ENCODE measurements at regions not wholly inside any gene's neighbourhood (a gene's known extent, or its start where the extent isn't known, plus 50 kb on each side); places are given as distances from the start of the nearest gene placed in this dataset.

- FAIRE-seq = no peak
- no peak overlapping the region for H3K27ac ChIP-seq (ENCODE audit: control insufficient read depth, insufficient read depth, low read length)
- dilution Hi-C loops (cut with MboI; ENCODE audit: extremely low pct_ligation_motif_present, low sequenced_read_pairs) = no loop called here
These were observed 120.4 kb upstream of the RAB11FIP2 start for GRCh38 chr10:118167056-118167700.

GRCh38 chr10:118163217-118163616, 116.5 kb upstream of the RAB11FIP2 start:
- H4K20me1 ChIP-seq (ENCODE audit: control insufficient read depth, extremely low read depth, insufficient read depth, low read length) = no peaks in the 10 kb centered on the region
- H3K9me3 ChIP-seq (ENCODE audit: control insufficient read depth, low read depth, low read length) = no peaks in the 10 kb centered on the region
- no peak overlapping the region for H3K9ac ChIP-seq (ENCODE audit: control insufficient read depth, extremely low read depth, insufficient read depth, low read length)
- no peak overlapping the region for H2AFZ ChIP-seq (ENCODE audit: control insufficient read depth, low read length)
- H3K79me2 ChIP-seq (ENCODE audit: control insufficient read depth, insufficient read depth, low read length) = no peaks in the 10 kb centered on the region
- DNase-seq (ENCODE audit: low read depth, low spot score) (no peak), FAIRE-seq (no peak)
- no peaks in the 10 kb centered on the region for H3K27me3 ChIP-seq (ENCODE audit: control insufficient read depth, extremely low read depth, insufficient read depth, low read length)
- no peak overlapping the region for H3K4me3 ChIP-seq (ENCODE audit: control insufficient read depth in 2 of 3, extremely low read depth in 1 of 3, insufficient read depth in 2 of 3, low read depth in 1 of 3, low read length in 3 of 3)
- H3K4me2 ChIP-seq (ENCODE audit: control insufficient read depth, extremely low read depth, insufficient read depth, low read depth, low read length) = no peak overlapping the region
- dilution Hi-C loops (cut with MboI; ENCODE audit: extremely low pct_ligation_motif_present, low sequenced_read_pairs) = no loop called here
- TF ChIP-seq, protein P1, sequence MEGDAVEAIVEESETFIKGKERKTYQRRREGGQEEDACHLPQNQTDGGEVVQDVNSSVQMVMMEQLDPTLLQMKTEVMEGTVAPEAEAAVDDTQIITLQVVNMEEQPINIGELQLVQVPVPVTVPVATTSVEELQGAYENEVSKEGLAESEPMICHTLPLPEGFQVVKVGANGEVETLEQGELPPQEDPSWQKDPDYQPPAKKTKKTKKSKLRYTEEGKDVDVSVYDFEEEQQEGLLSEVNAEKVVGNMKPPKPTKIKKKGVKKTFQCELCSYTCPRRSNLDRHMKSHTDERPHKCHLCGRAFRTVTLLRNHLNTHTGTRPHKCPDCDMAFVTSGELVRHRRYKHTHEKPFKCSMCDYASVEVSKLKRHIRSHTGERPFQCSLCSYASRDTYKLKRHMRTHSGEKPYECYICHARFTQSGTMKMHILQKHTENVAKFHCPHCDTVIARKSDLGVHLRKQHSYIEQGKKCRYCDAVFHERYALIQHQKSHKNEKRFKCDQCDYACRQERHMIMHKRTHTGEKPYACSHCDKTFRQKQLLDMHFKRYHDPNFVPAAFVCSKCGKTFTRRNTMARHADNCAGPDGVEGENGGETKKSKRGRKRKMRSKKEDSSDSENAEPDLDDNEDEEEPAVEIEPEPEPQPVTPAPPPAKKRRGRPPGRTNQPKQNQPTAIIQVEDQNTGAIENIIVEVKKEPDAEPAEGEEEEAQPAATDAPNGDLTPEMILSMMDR (optimal IDR thresholded peaks at IDR 0.05 in 1 of 3, IDR thresholded peaks at IDR 0.05 in 1 of 3, conservative IDR thresholded peaks at IDR 0.05 in 1 of 3; ENCODE audit: extremely low read depth in 1 of 3, insufficient read depth in 2 of 3, low read length in 3 of 3) = no peak
- no peak for TF ChIP-seq EZH2 (IDR thresholded peaks at IDR 0.05; ENCODE audit: low read length)
- no peaks in the 10 kb centered on the region for H3K9me1 ChIP-seq (ENCODE audit: control insufficient read depth, extremely low read depth, insufficient read depth, low read length)
- H3K27ac ChIP-seq (ENCODE audit: control insufficient read depth, insufficient read depth, low read length) = no peak overlapping the region
- no peaks in the 10 kb centered on the region for H3K36me3 ChIP-seq (ENCODE audit: control insufficient read depth in 2 of 2, extremely low read depth in 1 of 2, insufficient read depth in 2 of 2, low read length in 2 of 2)
- no peaks in the 10 kb centered on the region for H3K4me1 ChIP-seq (ENCODE audit: control insufficient read depth, extremely low read depth, insufficient read depth, low read length)

More at GRCh38 chr10:118167056-118167700, 120.4 kb upstream of the RAB11FIP2 start:
- H3K27me3 ChIP-seq (ENCODE audit: control insufficient read depth, extremely low read depth, insufficient read depth, low read length) = no peaks in the 10 kb centered on the region
- H4K20me1 ChIP-seq (ENCODE audit: control insufficient read depth, extremely low read depth, insufficient read depth, low read length) = no peaks in the 10 kb centered on the region
- H3K9me1 ChIP-seq (ENCODE audit: control insufficient read depth, extremely low read depth, insufficient read depth, low read length) = no peaks in the 10 kb centered on the region
- H3K4me3 ChIP-seq (ENCODE audit: control insufficient read depth in 2 of 3, extremely low read depth in 1 of 3, insufficient read depth in 2 of 3, low read depth in 1 of 3, low read length in 3 of 3) = no peak overlapping the region
- no peak overlapping the region for H2AFZ ChIP-seq (ENCODE audit: control insufficient read depth, low read length)
- H3K36me3 ChIP-seq (ENCODE audit: control insufficient read depth in 2 of 2, extremely low read depth in 1 of 2, insufficient read depth in 2 of 2, low read length in 2 of 2) = no peaks in the 10 kb centered on the region
- DNase-seq (ENCODE audit: low read depth, low spot score) = no peak
- H3K4me2 ChIP-seq (ENCODE audit: control insufficient read depth, extremely low read depth, insufficient read depth, low read depth, low read length) = no peak overlapping the region
- H3K9me3 ChIP-seq (ENCODE audit: control insufficient read depth, low read depth, low read length) = no peaks in the 10 kb centered on the region
- no peak for TF ChIP-seq EZH2 (IDR thresholded peaks at IDR 0.05; ENCODE audit: low read length)
- TF ChIP-seq, protein P1 (optimal IDR thresholded peaks at IDR 0.05 in 1 of 3, IDR thresholded peaks at IDR 0.05 in 1 of 3, conservative IDR thresholded peaks at IDR 0.05 in 1 of 3; ENCODE audit: extremely low read depth in 1 of 3, insufficient read depth in 2 of 3, low read length in 3 of 3) = no peak
- no peaks in the 10 kb centered on the region for H3K79me2 ChIP-seq (ENCODE audit: control insufficient read depth, insufficient read depth, low read length)
- no peak overlapping the region for H3K9ac ChIP-seq (ENCODE audit: control insufficient read depth, extremely low read depth, insufficient read depth, low read length)
- no peaks in the 10 kb centered on the region for H3K4me1 ChIP-seq (ENCODE audit: control insufficient read depth, extremely low read depth, insufficient read depth, low read length)

Measured in keratinocyte (primary cell).